ENCODE measurements at regions not wholly inside any gene's neighbourhood (a gene's known extent, or its start where the extent isn't known, plus 50 kb on each side); places are given as distances from the start of the nearest gene placed in this dataset.

DNA sequence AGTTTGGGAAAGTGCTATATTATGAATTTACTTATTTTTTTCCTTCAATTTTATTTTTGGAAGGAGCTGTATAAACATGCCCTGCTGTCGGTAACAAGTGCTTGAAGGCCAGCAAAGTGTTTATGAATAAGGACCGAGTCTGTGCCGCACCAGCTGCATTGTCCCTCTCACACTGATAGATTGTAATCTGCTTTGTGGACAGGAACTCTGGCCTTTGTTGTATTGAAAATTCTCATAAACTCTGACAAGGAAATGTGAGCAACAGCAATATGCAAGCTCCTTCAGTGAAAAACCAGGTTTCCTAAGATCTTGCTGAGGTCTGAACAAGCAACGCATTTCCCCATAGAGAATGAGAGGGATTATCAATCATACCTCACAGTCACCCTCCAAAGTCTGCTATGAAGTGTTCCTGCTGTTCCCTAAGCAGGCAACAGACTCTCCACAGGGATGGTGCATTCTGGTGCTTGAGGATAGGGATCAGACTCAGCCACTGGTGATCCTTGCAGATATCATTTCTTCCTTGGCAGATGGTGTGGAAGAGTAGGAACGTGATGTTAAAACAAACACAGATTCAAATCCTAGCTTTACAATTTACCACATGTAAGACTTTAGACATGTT is 109.6 kb downstream of the KCNJ2 start:
- Histone ChIP-seq H2BK5ac (ENCODE audit: low read depth, low read length, poor library complexity, severe bottlenecking) (no peak overlapping the region), H2AK5ac (ENCODE audit: low read depth, low read length) (no peak overlapping the region), H3K27me3 (ENCODE audit: control insufficient read depth, insufficient read depth, low read length) (no peaks in the 10 kb centered on the region), H3K18ac (ENCODE audit: low read depth, low read length) (no peak overlapping the region), H3K4me3 (ENCODE audit: insufficient read depth, low read depth, low read length) (no peak overlapping the region), H3K14ac (replicated peaks; ENCODE audit: low read depth, low read length) (no peak overlapping the region), H3K23ac (ENCODE audit: low read depth, low read length) (no peak overlapping the region), H4K20me1 (ENCODE audit: insufficient read depth, low read length) (no peaks in the 10 kb centered on the region), H2AFZ (replicated peaks; ENCODE audit: low read length, poor library complexity) (no peak overlapping the region), H3K36me3 (ENCODE audit: control insufficient read depth, insufficient read depth, low read length) (no peaks in the 10 kb centered on the region), H4K8ac (ENCODE audit: low read depth in 2 of 2, low read length in 2 of 2) (no peak overlapping the region), H3K4me1 (ENCODE audit: control insufficient read depth, insufficient read depth, low read length) (no peaks in the 10 kb centered on the region; the same call in 1 of the 2 replicates), H3K4me2 (ENCODE audit: low read depth, low read length) (no peak overlapping the region), H3K27ac (ENCODE audit: insufficient read depth, low read length) (no peak overlapping the region), H2BK20ac (ENCODE audit: low read depth, low read length) (no peak overlapping the region), H3K9ac (ENCODE audit: low read depth, low read length) (no peak overlapping the region), H3K4ac (ENCODE audit: low read depth, low read length) (no peak overlapping the region), H3K9me1 (ENCODE audit: insufficient read depth, low read length) (no peaks in the 10 kb centered on the region), H2BK120ac (ENCODE audit: low read depth, low read length) (no peak overlapping the region), H3K56ac (ENCODE audit: extremely low read depth, insufficient read depth, low read length) (no peak overlapping the region), H3K9me3 (ENCODE audit: control insufficient read depth, insufficient read depth, low read length) (no peaks in the 10 kb centered on the region), H4K91ac (ENCODE audit: insufficient read depth, low read depth, low read length) (no peak overlapping the region), H2BK15ac (ENCODE audit: low read depth, low read length) (no peak overlapping the region), H4K5ac (ENCODE audit: low read depth, low read length) (no peak overlapping the region), H2AK9ac (replicated peaks; ENCODE audit: low read depth, low read length, poor library complexity) (no peak overlapping the region), H3K79me1 (ENCODE audit: low read depth in 1 of 2, low read length in 2 of 2) (no peaks in the 10 kb centered on the region)
- intact Hi-C loops (cut with micrococcal nuclease) = no loop called here
- no TSS peak for BruUV-seq (replicated peaks)
- POLR2A ChIA-PET (ENCODE audit: unreplicated experiment) = no interaction called here
- TF ChIP-seq SMC3 (IDR thresholded peaks at IDR 0.05; ENCODE audit: low read depth, low read length) (no peak), RFX5 (IDR thresholded peaks at IDR 0.05; ENCODE audit: low read depth, low read length) (no peak), BHLHE40 (IDR thresholded peaks at IDR 0.05; ENCODE audit: low read depth, low read length) (no peak), RAD21 (IDR thresholded peaks at IDR 0.05; ENCODE audit: low read length) (no peak), CHD1 (IDR thresholded peaks at IDR 0.05; ENCODE audit: low read depth, low read length) (no peak), MAFK (IDR thresholded peaks at IDR 0.05; ENCODE audit: low read depth, low read length) (no peak), CEBPB (IDR thresholded peaks at IDR 0.05; ENCODE audit: low read depth, low read length) (no peak), MAZ (IDR thresholded peaks at IDR 0.05; ENCODE audit: borderline replicate concordance, low read depth, low read length) (no peak), MXI1 (IDR thresholded peaks at IDR 0.05; ENCODE audit: borderline replicate concordance, low read depth, low read length) (no peak), FOS (IDR thresholded peaks at IDR 0.05; ENCODE audit: low read depth, low read length) (no peak), RCOR1 (IDR thresholded peaks at IDR 0.05; ENCODE audit: insufficient replicate concordance, low read length) (no peak), POLR2A (IDR thresholded peaks at IDR 0.05; ENCODE audit: low read depth, low read length) (no peak), NFE2L2 (IDR thresholded peaks at IDR 0.05; ENCODE audit: low read depth, low read length) (no peak)
- TF ChIP-seq, protein P1, sequence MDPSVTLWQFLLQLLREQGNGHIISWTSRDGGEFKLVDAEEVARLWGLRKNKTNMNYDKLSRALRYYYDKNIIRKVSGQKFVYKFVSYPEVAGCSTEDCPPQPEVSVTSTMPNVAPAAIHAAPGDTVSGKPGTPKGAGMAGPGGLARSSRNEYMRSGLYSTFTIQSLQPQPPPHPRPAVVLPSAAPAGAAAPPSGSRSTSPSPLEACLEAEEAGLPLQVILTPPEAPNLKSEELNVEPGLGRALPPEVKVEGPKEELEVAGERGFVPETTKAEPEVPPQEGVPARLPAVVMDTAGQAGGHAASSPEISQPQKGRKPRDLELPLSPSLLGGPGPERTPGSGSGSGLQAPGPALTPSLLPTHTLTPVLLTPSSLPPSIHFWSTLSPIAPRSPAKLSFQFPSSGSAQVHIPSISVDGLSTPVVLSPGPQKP (IDR thresholded peaks at IDR 0.05; ENCODE audit: borderline replicate concordance, low read depth, low read length) = no peak
- TF ChIP-seq, protein P2, sequence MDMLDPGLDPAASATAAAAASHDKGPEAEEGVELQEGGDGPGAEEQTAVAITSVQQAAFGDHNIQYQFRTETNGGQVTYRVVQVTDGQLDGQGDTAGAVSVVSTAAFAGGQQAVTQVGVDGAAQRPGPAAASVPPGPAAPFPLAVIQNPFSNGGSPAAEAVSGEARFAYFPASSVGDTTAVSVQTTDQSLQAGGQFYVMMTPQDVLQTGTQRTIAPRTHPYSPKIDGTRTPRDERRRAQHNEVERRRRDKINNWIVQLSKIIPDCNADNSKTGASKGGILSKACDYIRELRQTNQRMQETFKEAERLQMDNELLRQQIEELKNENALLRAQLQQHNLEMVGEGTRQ (IDR thresholded peaks at IDR 0.05; ENCODE audit: low read depth, low read length) = no peak
- TF ChIP-seq, protein P3, sequence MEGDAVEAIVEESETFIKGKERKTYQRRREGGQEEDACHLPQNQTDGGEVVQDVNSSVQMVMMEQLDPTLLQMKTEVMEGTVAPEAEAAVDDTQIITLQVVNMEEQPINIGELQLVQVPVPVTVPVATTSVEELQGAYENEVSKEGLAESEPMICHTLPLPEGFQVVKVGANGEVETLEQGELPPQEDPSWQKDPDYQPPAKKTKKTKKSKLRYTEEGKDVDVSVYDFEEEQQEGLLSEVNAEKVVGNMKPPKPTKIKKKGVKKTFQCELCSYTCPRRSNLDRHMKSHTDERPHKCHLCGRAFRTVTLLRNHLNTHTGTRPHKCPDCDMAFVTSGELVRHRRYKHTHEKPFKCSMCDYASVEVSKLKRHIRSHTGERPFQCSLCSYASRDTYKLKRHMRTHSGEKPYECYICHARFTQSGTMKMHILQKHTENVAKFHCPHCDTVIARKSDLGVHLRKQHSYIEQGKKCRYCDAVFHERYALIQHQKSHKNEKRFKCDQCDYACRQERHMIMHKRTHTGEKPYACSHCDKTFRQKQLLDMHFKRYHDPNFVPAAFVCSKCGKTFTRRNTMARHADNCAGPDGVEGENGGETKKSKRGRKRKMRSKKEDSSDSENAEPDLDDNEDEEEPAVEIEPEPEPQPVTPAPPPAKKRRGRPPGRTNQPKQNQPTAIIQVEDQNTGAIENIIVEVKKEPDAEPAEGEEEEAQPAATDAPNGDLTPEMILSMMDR (conservative IDR thresholded peaks at IDR 0.05; ENCODE audit: low read depth, low read length) = no peak
- no CpG with 5 or more reads among the region's 5 CpGs for WGBS, 2 experiments (ENCODE audit: extremely low coverage in 2 of 2, insufficient read length in 1 of 2)
- DNase-seq (peak; percentile 1), ATAC-seq (ENCODE audit: low read depth) (peak; percentile 21; the same call in 1 of the 2 replicates)
- dilution Hi-C loops (cut with HindIII; ENCODE audit: low sequenced_read_pairs, unreplicated experiment) = no loop called here
- in situ Hi-C loops (cut with MboI; ENCODE audit: low sequenced_read_pairs) = no loop called here
- CTCF ChIA-PET = no interaction called here

Data from IMR-90 (cell line).